B cell (primary cell): ENCODE measurements at regions not wholly inside any gene's neighbourhood (a gene's known extent, or its start where the extent isn't known, plus 50 kb on each side); places are given as distances from the start of the nearest gene placed in this dataset.

Experiments used
- CTCF ChIP-seq: fragments of 200-600 bp; IDR thresholded peaks from one replicate; pipeline ENCODE4 v1.8.0; 2022; ENCODE audit warnings: antibody characterized with exemption, mild to moderate bottlenecking
- EZH2 ChIP-seq: IDR thresholded peaks from 2 replicates; pipeline ENCODE4 v1.6.1; 2012; ENCODE audit warnings: borderline replicate concordance, low read depth, mild to moderate bottlenecking, moderate library complexity, low read length; ENCODE audit not compliant: insufficient read depth, poor library complexity, severe bottlenecking

- TF ChIP-seq CTCF (no peak), EZH2 (no peak)
These were observed 474.8 kb upstream of the TBX3 start for GRCh38 chr12:115158816-115159215.
